ENCODE measurements at regions not wholly inside any gene's neighbourhood (a gene's known extent, or its start where the extent isn't known, plus 50 kb on each side); places are given as distances from the start of the nearest gene placed in this dataset.

DNA sequence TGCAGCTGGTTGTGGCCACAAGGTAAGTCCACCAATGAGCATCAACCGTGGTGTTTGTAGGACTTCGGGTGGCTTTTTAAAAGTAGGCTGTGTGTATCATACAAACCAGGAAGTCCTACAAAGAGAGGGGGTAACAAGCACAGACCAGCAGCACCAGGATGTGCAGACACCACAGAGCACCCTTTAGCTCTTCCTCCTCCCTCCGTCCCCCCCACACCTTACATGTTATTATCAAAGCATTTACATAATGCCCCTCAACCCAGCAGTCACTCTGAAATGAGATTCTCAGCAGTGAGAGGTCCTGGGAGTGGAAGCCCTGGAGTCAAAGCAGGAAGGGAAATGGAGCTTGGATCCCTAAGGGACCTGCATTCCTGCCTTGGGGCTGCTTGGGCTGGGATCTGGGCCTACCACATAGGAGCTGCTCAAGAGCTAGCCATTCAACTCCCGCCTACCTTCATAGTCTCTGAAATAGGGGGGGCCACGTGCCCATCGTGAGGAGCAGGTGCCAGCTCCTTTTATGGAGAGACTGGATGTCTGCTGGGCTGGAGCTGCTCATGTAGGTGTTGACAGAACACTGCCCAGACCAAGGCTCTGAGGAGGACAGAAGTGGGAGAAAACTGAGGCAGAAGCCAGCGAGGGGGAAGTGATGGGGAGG is 90.6 kb downstream of the PSMB1 start:
- peaks cover 4% of the 10 kb centered on the region for H3K4me1 Mint-ChIP-seq (ENCODE audit: unreplicated experiment)
- no peak overlapping the region for H3K27ac Mint-ChIP-seq
- no peak for DNase-seq (ENCODE audit: extremely low spot score, unreplicated experiment)
- H3K36me3 Mint-ChIP-seq = no peaks in the 10 kb centered on the region
- no peak overlapping the region for H3K4me3 Mint-ChIP-seq
- H3K27me3 Mint-ChIP-seq = peaks cover 8% of the 10 kb centered on the region
- TF ChIP-seq, protein P1, sequence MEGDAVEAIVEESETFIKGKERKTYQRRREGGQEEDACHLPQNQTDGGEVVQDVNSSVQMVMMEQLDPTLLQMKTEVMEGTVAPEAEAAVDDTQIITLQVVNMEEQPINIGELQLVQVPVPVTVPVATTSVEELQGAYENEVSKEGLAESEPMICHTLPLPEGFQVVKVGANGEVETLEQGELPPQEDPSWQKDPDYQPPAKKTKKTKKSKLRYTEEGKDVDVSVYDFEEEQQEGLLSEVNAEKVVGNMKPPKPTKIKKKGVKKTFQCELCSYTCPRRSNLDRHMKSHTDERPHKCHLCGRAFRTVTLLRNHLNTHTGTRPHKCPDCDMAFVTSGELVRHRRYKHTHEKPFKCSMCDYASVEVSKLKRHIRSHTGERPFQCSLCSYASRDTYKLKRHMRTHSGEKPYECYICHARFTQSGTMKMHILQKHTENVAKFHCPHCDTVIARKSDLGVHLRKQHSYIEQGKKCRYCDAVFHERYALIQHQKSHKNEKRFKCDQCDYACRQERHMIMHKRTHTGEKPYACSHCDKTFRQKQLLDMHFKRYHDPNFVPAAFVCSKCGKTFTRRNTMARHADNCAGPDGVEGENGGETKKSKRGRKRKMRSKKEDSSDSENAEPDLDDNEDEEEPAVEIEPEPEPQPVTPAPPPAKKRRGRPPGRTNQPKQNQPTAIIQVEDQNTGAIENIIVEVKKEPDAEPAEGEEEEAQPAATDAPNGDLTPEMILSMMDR (conservative IDR thresholded peaks at IDR 0.05) = no peak
- H3K9me3 Mint-ChIP-seq = no peaks in the 10 kb centered on the region

DNA sequence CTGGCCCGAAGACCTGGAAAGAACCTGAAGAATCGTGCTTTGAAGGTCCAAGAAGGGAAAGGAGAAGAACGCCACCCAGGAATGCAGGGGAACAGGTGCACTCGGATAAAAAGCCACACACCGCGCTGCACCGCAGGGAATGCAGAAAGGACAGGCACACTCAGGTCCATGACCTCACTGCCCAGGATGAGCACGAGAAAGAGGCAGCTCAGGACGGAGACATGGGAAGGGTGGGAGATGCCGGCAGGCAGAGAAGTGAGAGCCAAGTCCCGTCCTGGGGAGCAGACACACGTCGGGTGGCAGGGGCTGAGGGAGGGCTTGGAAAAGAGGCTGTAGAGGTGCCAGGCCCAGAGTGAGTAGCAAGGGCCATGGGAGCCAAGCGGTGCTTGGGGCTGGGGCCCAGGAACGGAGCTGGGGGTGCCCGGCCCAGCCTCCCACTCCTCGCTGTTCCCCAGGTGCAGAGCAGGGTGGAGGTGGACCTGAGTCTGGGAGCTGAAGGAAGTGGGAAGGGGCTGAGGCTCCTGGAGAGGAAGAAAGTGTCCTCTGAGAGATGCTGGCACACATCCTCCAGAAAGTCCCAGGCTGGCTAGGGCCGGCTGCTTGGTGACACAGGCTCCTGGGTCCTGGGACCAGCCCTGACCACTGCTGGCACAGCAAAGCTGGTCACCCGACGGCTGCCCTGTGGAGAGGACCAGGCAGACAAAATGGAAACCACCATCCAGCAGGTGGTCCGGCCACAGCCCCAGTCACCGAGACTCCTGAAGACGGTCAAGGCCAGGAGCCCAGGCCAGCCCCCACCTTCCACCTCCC is 91.3 kb downstream of the PSMB1 start:
- Mint-ChIP-seq H3K9me3 (no peaks in the 10 kb centered on the region), H3K27me3 (peaks cover 8% of the 10 kb centered on the region), H3K4me1 (ENCODE audit: unreplicated experiment) (peaks cover 4% of the 10 kb centered on the region), H3K36me3 (no peaks in the 10 kb centered on the region), H3K4me3 (no peak overlapping the region), H3K27ac (no peak overlapping the region)
- TF ChIP-seq, protein P1 (conservative IDR thresholded peaks at IDR 0.05) = no peak
- DNase-seq (ENCODE audit: extremely low spot score, unreplicated experiment) = no peak

DNA sequence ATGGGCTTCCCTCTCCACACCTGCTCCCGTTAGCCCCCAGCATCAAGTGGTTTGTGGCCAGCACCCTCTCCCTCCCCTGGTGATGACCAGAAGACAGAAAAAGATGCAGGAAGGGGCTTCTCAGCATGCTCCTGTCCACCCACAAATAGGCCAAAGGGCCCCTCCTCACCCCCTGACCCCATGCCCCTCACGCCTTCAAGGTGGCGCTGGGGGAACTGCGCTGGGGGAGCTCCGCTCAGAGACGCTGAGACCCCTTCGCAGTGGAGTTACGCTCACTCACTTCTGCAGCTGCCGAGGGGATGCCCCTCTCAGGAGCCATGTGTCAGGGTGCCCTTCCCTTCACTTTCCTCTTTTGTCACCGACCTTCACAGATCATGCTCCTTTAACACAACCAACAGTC is 92.0 kb downstream of the PSMB1 start:
- no peak overlapping the region for H3K4me3 Mint-ChIP-seq
- H3K27me3 Mint-ChIP-seq = peaks cover 8% of the 10 kb centered on the region
- no peak for DNase-seq (ENCODE audit: extremely low spot score, unreplicated experiment)
- H3K9me3 Mint-ChIP-seq = no peaks in the 10 kb centered on the region
- H3K4me1 Mint-ChIP-seq (ENCODE audit: unreplicated experiment) = peaks cover 4% of the 10 kb centered on the region
- H3K36me3 Mint-ChIP-seq = no peaks in the 10 kb centered on the region
- H3K27ac Mint-ChIP-seq = no peak overlapping the region
- TF ChIP-seq, protein P1 (conservative IDR thresholded peaks at IDR 0.05) = no peak

DNA sequence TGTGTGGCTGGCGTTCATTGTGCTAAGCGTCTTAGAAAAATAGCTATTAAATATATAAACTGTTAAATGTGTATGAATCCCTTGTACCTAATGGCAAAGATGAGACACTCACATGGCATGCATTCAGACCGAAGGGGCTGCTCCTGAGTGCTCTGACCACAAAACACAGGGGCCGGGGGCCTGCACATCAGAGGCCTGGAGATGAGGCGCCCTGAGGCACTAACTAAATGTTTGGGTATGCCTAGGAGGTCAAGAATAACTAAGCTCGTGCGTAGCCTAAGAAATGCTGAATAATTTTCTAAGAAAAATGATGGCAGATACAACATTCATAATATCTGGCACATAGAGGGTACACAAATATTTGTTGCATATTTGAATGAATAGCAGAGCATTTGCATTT is 92.5 kb downstream of the PSMB1 start:
- Mint-ChIP-seq H3K9me3 (no peaks in the 10 kb centered on the region), H3K36me3 (no peaks in the 10 kb centered on the region), H3K4me3 (no peak overlapping the region), H3K27me3 (peaks cover 8% of the 10 kb centered on the region), H3K27ac (no peak overlapping the region), H3K4me1 (ENCODE audit: unreplicated experiment) (peaks cover 4% of the 10 kb centered on the region)
- DNase-seq (ENCODE audit: extremely low spot score, unreplicated experiment) = no peak
- TF ChIP-seq, protein P1 (conservative IDR thresholded peaks at IDR 0.05) = no peak

DNA sequence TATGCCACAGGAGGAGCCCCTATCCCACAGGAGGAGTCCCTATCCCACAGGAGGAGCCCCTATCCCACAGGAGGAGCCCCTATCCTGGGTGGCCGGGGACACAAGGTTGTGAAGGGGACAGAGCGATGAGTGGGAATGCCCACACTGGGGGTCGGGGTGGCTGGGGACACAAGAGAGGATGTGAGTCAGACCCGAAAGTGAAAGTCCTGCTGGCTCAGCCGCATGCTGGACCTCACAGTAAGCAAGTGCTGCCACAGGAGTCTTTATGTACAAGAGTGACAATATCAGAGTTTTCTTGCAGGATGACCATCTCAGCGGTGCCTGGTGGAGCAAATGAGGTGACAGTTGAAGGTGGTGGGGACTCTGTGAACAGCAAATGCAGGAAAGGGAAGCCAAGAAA is 93.7 kb downstream of the PSMB1 start:
- no peak for DNase-seq (ENCODE audit: extremely low spot score, unreplicated experiment)
- Mint-ChIP-seq H3K4me1 (ENCODE audit: unreplicated experiment) (peaks cover 9% of the 10 kb centered on the region), H3K36me3 (no peaks in the 10 kb centered on the region), H3K4me3 (no peak overlapping the region), H3K27ac (no peak overlapping the region), H3K27me3 (peaks cover 11% of the 10 kb centered on the region), H3K9me3 (no peaks in the 10 kb centered on the region)
- TF ChIP-seq, protein P1 (conservative IDR thresholded peaks at IDR 0.05) = no peak
